Choroid plexus epithelial cell (primary cell): ENCODE measurements at regions not wholly inside any gene's neighbourhood (a gene's known extent, or its start where the extent isn't known, plus 50 kb on each side); places are given as distances from the start of the nearest gene placed in this dataset.

Source experiments
- DNase-seq: peaks from one replicate; pipeline ENCODE4 v3.0.0-alpha.2; 2010; ENCODE audit warnings: low read depth
- H3K4me3 ChIP-seq: 2 replicates; pipeline ENCODE4 v1.5.1; 2011; ENCODE audit warnings: low read depth, mild to moderate bottlenecking, control low read depth, low read length, moderate library complexity
- CTCF ChIP-seq: conservative IDR thresholded peaks from 2 replicates; pipeline ENCODE4 v1.5.1; 2011; ENCODE audit warnings: low read depth, mild to moderate bottlenecking, control low read depth, inconsistent platforms, low read length, moderate library complexity

GRCh38 chrX:4881277-4881676 lies 1167.8 kb upstream of the PRKX start:
- DNase-seq: no peak
- H3K4me3 ChIP-seq: no peak overlapping the region
- no peak for TF ChIP-seq CTCF

GRCh38 chrX:4878640-4879039 lies 1165.2 kb upstream of the PRKX start:
- H3K4me3 ChIP-seq: no peak overlapping the region
- DNase-seq: no peak
- TF ChIP-seq CTCF: no peak

DNA sequence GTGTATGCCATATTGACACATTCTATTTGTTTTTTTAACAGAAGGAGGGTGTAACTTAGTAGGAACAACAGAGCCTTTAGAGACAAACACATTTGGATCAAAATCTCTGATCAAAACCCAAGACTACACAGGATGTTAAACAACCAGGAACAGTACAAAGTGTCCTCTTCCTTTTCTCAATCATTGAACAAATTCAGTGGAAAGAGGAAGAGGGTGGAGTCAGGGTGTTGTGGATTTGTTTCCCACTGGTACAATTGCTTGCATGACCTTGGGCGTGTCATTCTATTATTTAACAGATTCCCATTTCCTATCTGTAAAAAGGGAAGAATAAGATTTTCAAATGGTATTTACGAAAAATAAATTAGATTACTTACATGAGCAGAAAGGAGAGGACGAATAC lies 1162.8 kb upstream of the PRKX start:
- no peak for DNase-seq
- no peak for TF ChIP-seq CTCF
- no peak overlapping the region for H3K4me3 ChIP-seq

DNA sequence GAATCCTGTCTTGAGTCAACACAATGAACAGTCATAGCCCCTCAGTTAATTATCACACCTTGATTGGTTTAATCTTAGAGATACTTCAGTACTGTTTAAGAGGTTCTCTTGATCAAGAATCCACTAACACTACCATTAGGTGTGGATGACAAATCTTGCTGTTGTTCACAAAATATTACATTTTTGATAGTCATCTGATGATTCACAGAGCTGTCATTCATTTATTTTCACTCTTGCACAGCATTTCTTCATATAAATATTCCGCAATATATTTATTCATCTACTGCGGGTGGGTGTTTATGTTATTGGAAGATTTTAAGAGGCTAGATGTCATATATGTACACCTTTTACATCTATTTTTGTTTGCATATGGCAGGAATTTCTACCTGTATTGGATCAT lies 1138.1 kb upstream of the PRKX start:
- no peak for TF ChIP-seq CTCF
- H3K4me3 ChIP-seq: no peak overlapping the region
- DNase-seq: no peak

DNA sequence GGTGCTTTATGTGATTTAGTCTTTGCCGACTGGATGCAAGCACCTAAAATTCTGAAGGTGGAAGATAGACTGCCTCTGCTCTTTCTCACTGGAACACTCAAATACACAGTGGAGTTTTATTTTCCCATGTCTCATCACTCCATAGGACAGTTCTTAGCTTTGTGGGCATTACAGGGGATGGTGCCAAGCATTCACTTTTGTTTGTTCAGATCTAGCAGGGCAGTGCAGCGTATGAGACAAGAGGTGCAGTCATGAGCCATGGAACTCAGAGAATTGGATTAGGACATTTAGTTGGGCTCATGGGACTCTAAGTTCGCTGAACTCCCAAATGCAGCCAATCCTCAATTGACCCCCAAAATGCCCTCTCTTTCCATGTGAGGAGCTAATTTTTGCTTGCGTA lies 1136.9 kb upstream of the PRKX start:
- no peak for TF ChIP-seq CTCF
- H3K4me3 ChIP-seq: no peak overlapping the region
- no peak for DNase-seq

DNA sequence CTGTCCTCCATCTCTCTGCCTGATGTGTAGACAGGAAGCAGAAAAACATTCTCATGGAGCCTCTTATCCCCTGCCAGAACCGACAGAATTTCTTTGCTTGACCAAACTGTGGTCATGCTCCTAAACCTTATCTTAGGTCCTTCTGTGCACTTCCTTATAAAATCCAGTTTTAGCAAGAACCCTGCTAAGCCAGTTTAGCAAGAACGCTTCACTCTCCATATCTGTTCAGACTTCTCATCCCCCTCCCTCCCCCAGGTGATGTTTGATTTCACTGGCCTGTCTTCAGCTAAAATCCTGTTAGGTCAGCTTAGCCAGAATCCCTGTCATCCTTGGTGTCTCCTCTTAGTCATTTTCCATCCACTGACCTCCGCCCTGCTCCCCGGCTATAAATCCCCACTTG lies 1130.9 kb upstream of the PRKX start:
- no peak for TF ChIP-seq CTCF
- DNase-seq: no peak
- H3K4me3 ChIP-seq: no peak overlapping the region

- TF ChIP-seq CTCF: no peak
- DNase-seq: no peak
- no peak overlapping the region for H3K4me3 ChIP-seq
Observed at GRCh38 chrX:4841216-4841745, 1127.8 kb upstream of the PRKX start.
